ENCODE measurements at regions not wholly inside any gene's neighbourhood (a gene's known extent, or its start where the extent isn't known, plus 50 kb on each side); places are given as distances from the start of the nearest gene placed in this dataset.

- peak; percentile 37 for DNase-seq (ENCODE audit: low read depth, low spot score)
- POLR2A ChIA-PET, result interaction anchor here (0.6 to 0.7 kb wide), 2 partner anchors 119 to 139 kb away, joined by 3 read pairs; no protein-coding TSS in a partner anchor
- no peaks in the 10 kb centered on the region; the same call in 1 of the 2 replicates for H3K9me3 ChIP-seq (ENCODE audit: control insufficient read depth, insufficient read depth, low read length)
These were observed 137.4 kb downstream of the AEBP2 start for GRCh38 chr12:19576506-19577280.

DNA sequence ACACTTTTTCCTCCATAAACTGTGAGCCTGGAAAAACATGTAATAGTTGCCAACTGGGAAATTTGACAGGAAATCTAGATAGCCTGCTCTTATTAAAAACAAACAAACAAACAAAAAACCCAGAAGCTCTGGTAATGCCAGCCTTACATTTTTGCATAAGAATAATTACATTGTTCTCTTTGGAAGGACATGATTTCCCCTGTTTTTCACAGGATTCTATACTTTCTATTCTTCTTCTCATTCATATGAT is 137.9 kb downstream of the AEBP2 start:
- POLR2A ChIA-PET, result no interaction called here
- TF ChIP-seq, protein P1, sequence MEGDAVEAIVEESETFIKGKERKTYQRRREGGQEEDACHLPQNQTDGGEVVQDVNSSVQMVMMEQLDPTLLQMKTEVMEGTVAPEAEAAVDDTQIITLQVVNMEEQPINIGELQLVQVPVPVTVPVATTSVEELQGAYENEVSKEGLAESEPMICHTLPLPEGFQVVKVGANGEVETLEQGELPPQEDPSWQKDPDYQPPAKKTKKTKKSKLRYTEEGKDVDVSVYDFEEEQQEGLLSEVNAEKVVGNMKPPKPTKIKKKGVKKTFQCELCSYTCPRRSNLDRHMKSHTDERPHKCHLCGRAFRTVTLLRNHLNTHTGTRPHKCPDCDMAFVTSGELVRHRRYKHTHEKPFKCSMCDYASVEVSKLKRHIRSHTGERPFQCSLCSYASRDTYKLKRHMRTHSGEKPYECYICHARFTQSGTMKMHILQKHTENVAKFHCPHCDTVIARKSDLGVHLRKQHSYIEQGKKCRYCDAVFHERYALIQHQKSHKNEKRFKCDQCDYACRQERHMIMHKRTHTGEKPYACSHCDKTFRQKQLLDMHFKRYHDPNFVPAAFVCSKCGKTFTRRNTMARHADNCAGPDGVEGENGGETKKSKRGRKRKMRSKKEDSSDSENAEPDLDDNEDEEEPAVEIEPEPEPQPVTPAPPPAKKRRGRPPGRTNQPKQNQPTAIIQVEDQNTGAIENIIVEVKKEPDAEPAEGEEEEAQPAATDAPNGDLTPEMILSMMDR (IDR thresholded peaks at IDR 0.05; ENCODE audit: low read depth, low read length), result no peak
- DNase-seq (ENCODE audit: low read depth, low spot score), result no peak
- Histone ChIP-seq H3K4me3 (ENCODE audit: low read depth, low read length) (no peak overlapping the region), H3K27ac (ENCODE audit: low read depth, low read length) (no peak overlapping the region), H3K9me3 (ENCODE audit: control insufficient read depth, insufficient read depth, low read length) (no peaks in the 10 kb centered on the region; the same call in 1 of the 2 replicates), H3K27me3 (ENCODE audit: control insufficient read depth, insufficient read depth, low read length) (no peaks in the 10 kb centered on the region)
- CTCF ChIA-PET, result no interaction called here

More at GRCh38 chr12:19576506-19577280, 137.4 kb downstream of the AEBP2 start:
- TF ChIP-seq, protein P1 (IDR thresholded peaks at IDR 0.05; ENCODE audit: low read depth, low read length), result no peak
- H3K27me3 ChIP-seq (ENCODE audit: control insufficient read depth, insufficient read depth, low read length), result no peaks in the 10 kb centered on the region
- H3K27ac ChIP-seq (ENCODE audit: low read depth, low read length), result no peak overlapping the region
- CTCF ChIA-PET, result no interaction called here
- H3K4me3 ChIP-seq (ENCODE audit: low read depth, low read length), result no peak overlapping the region

DNA sequence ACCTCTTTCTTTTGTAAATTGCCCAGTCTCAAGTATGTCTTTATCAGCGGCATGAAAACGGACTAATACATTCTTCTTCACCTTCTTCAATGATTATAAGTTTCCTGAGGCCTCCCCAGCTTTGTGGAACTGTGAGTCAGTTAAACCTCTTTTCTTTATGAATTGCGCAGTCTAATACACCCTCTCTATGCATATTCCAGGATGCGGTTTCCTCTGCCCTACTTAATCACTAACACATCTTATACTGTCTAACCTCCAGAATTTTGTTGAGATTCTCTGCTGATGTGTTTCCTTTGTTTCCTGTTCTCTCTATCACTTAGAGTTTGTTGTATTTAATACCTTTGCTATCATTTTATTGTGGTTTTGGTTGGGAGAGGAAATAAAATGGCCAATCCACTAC is 145.4 kb downstream of the AEBP2 start:
- CTCF ChIA-PET, result interaction anchor here (1.2 kb wide), 1 partner anchor 59 kb away, joined by 3 read pairs; no protein-coding TSS in a partner anchor
- Histone ChIP-seq H3K27ac (ENCODE audit: low read depth, low read length) (no peak overlapping the region), H3K27me3 (ENCODE audit: control insufficient read depth, insufficient read depth, low read length) (no peaks in the 10 kb centered on the region), H3K4me3 (ENCODE audit: low read depth, low read length) (no peak overlapping the region), H3K9me3 (ENCODE audit: control insufficient read depth, insufficient read depth, low read length) (peaks cover 8% of the 10 kb centered on the region)
- POLR2A ChIA-PET, result no interaction called here
- DNase-seq (ENCODE audit: low read depth, low spot score), result no peak
- TF ChIP-seq, protein P1 (IDR thresholded peaks at IDR 0.05; ENCODE audit: low read depth, low read length), result no peak

DNA sequence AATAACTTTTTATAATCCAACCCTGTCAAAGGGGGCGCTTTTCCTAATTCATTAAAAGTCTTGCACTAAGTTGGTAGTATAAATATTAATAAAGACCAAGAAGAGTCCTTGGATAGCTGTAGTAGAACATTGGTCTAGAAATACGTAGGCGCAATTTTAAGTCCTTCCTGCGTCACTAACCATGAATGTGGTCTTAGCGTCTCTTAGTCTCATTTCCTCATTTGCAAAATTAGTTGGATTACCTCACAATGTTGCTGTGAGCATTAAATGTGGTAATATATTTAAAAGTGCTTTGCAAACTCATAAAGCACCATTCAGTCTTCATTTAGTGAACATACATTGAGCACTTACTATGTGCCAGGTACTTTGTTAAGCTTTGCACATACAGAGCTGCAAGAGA is 149.7 kb downstream of the AEBP2 start:
- no peak overlapping the region for H3K4me3 ChIP-seq (ENCODE audit: low read depth, low read length)
- H3K27ac ChIP-seq (ENCODE audit: low read depth, low read length), result no peak overlapping the region
- TF ChIP-seq, protein P1 (IDR thresholded peaks at IDR 0.05; ENCODE audit: low read depth, low read length), result no peak
- POLR2A ChIA-PET, result no interaction called here
- H3K9me3 ChIP-seq (ENCODE audit: control insufficient read depth, insufficient read depth, low read length), result no peaks in the 10 kb centered on the region
- CTCF ChIA-PET, result no interaction called here
- no peaks in the 10 kb centered on the region for H3K27me3 ChIP-seq (ENCODE audit: control insufficient read depth, insufficient read depth, low read length)
- DNase-seq (ENCODE audit: low read depth, low spot score), result no peak

DNA sequence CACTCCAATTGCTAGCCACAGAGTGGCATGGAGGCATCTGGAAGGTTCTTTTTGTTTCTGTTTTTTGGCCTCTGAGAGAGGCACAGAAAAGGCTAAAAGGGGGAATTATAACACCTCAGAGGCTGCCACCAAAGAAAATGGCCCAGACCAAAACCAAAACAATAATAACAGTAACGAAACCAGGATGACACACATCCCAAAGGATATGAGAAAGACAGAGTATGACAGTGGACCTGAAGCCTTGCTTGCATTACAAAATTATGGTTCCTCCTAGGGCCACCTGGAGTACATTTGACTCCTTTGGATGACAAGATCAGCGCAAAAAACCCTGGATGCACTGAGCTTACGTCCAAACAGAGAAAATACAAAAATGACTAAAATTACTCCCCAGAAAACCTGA is 152.7 kb downstream of the AEBP2 start:
- no peak for DNase-seq (ENCODE audit: low read depth, low spot score)
- ChIA-PET POLR2A (no interaction called here), CTCF (no interaction called here)
- H3K27me3 ChIP-seq (ENCODE audit: control insufficient read depth, insufficient read depth, low read length), result no peaks in the 10 kb centered on the region
- no peaks in the 10 kb centered on the region for H3K9me3 ChIP-seq (ENCODE audit: control insufficient read depth, insufficient read depth, low read length)
- H3K27ac ChIP-seq (ENCODE audit: low read depth, low read length), result no peak overlapping the region
- H3K4me3 ChIP-seq (ENCODE audit: low read depth, low read length), result no peak overlapping the region
- TF ChIP-seq, protein P1 (IDR thresholded peaks at IDR 0.05; ENCODE audit: low read depth, low read length), result no peak
